Endodermal cell (in vitro differentiated cells): ENCODE measurements at regions not wholly inside any gene's neighbourhood (a gene's known extent, or its start where the extent isn't known, plus 50 kb on each side); places are given as distances from the start of the nearest gene placed in this dataset.

ENCODE experiments used
- DNase-seq: peaks from one replicate; pipeline ENCODE4 v3.0.0-alpha.2; 2017
- H3K27ac ChIP-seq: 2 replicates; pipeline ENCODE4 v1.5.1; 2013; ENCODE audit warnings: mild to moderate bottlenecking, low read depth, low read length, moderate library complexity
- H3K27me3 ChIP-seq: 2 replicates; pipeline ENCODE4 v1.6.1; 2013; ENCODE audit warnings: mild to moderate bottlenecking, low read length, moderate library complexity; ENCODE audit not compliant: insufficient read depth, control insufficient read depth, poor library complexity, severe bottlenecking
- H3K36me3 ChIP-seq: 2 replicates; pipeline ENCODE4 v1.7.0; 2013; ENCODE audit warnings: mild to moderate bottlenecking, low read length, moderate library complexity; ENCODE audit not compliant: control insufficient read depth, insufficient read depth
- H3K4me1 ChIP-seq: one replicate; pipeline ENCODE4 v1.7.0; 2013; ENCODE audit warnings: low read length; ENCODE audit not compliant: control insufficient read depth, insufficient read depth
- H3K4me3 ChIP-seq: 2 replicates; pipeline ENCODE4 v1.5.1; 2013; ENCODE audit warnings: mild to moderate bottlenecking, low read length, moderate library complexity
- H3K9ac ChIP-seq: 2 replicates; pipeline ENCODE4 v1.6.1; 2013; ENCODE audit warnings: mild to moderate bottlenecking, low read length, moderate library complexity; ENCODE audit not compliant: poor library complexity, severe bottlenecking; ENCODE audit errors: extremely low read depth
- H3K9me3 ChIP-seq: 2 replicates; pipeline ENCODE4 v1.6.1; 2013; ENCODE audit warnings: mild to moderate bottlenecking, low read length, moderate library complexity; ENCODE audit not compliant: control insufficient read depth
- H3K27ac Mint-ChIP-seq: 2 replicates; pipeline ENCODE4 v1.8.0; 2020; ENCODE audit warnings: mixed read lengths
- H3K27me3 Mint-ChIP-seq: 2 replicates; pipeline ENCODE4 v1.8.0; 2021; ENCODE audit warnings: mild to moderate bottlenecking, mixed read lengths; ENCODE audit not compliant: insufficient read depth
- H3K36me3 Mint-ChIP-seq: 2 replicates; pipeline ENCODE4 v1.8.0; 2020; ENCODE audit warnings: low read depth, mixed read lengths
- H3K4me1 Mint-ChIP-seq: 2 replicates; pipeline ENCODE4 v1.8.0; 2020; ENCODE audit warnings: mixed read lengths
- H3K4me3 Mint-ChIP-seq: 2 replicates; pipeline ENCODE4 v1.8.0; 2020; ENCODE audit warnings: mild to moderate bottlenecking, moderate library complexity, mixed read lengths
- H3K9me3 Mint-ChIP-seq: 2 replicates; pipeline ENCODE4 v1.8.0; 2020; ENCODE audit warnings: mild to moderate bottlenecking, mixed read lengths
- CTCF ChIP-seq: fragments of 200-600 bp; sonication (generic); conservative IDR thresholded peaks from 2 replicates; pipeline ENCODE4 v1.5.0; 2021; ENCODE audit warnings: antibody characterized with exemption, mild to moderate bottlenecking
- WGBS, 2 experiments: methylation state at CpG; one replicate each; pipeline versions ENCODE4 v1.1.5 to v1.1.7; 2013; ENCODE audit warnings: missing lambda C conversion rate in 2 of 2, mixed read lengths in 1 of 2; ENCODE audit not compliant: insufficient coverage in 1 of 2, insufficient read length in 1 of 2; 5-methylcytosine and 5-hydroxymethylcytosine counted together

GRCh38 chr2:9110346-9110884 lies 96.2 kb upstream of the ASAP2 start:
- no peak overlapping the region for H3K9ac ChIP-seq
- H3K27ac ChIP-seq: no peak overlapping the region
- 90 to 100% methylated on average over 3 to 6 of the region's 6 CpGs for WGBS, 2 experiments
- no peak overlapping the region for H3K4me3 ChIP-seq
- DNase-seq: peak; percentile 77
- no peaks in the 10 kb centered on the region for H3K27me3 ChIP-seq
- Mint-ChIP-seq H3K4me3 (no peak overlapping the region), H3K9me3 (no peaks in the 10 kb centered on the region), H3K27me3 (no peaks in the 10 kb centered on the region), H3K36me3 (no peaks in the 10 kb centered on the region), H3K27ac (no peak overlapping the region), H3K4me1 (peaks cover 9% of the 10 kb centered on the region)
- no peaks in the 10 kb centered on the region for H3K9me3 ChIP-seq
- no peaks in the 10 kb centered on the region for H3K4me1 ChIP-seq
- no peak for TF ChIP-seq CTCF
- no peaks in the 10 kb centered on the region for H3K36me3 ChIP-seq

- TF ChIP-seq CTCF: no peak
- no peak overlapping the region for H3K4me3 ChIP-seq
- Mint-ChIP-seq H3K36me3 (no peaks in the 10 kb centered on the region), H3K9me3 (no peaks in the 10 kb centered on the region), H3K4me1 (peaks cover 9% of the 10 kb centered on the region), H3K27ac (no peak overlapping the region), H3K4me3 (no peak overlapping the region), H3K27me3 (no peaks in the 10 kb centered on the region)
- 92 to 98% methylated on average over 4 to 11 of the region's 11 CpGs for WGBS, 2 experiments
- no peak for DNase-seq
- H3K9me3 ChIP-seq: no peaks in the 10 kb centered on the region
- H3K4me1 ChIP-seq: no peaks in the 10 kb centered on the region
- no peak overlapping the region for H3K9ac ChIP-seq
- no peaks in the 10 kb centered on the region for H3K27me3 ChIP-seq
- no peak overlapping the region for H3K27ac ChIP-seq
- H3K36me3 ChIP-seq: no peaks in the 10 kb centered on the region
Observed at GRCh38 chr2:9109871-9110270, 96.7 kb upstream of the ASAP2 start.

- Histone ChIP-seq H3K4me1 (no peaks in the 10 kb centered on the region), H3K27me3 (no peaks in the 10 kb centered on the region), H3K9me3 (no peaks in the 10 kb centered on the region), H3K4me3 (no peak overlapping the region), H3K9ac (no peak overlapping the region), H3K36me3 (no peaks in the 10 kb centered on the region), H3K27ac (no peak overlapping the region)
- Mint-ChIP-seq H3K27me3 (peaks cover under 1% of the 10 kb centered on the region), H3K4me3 (no peak overlapping the region), H3K9me3 (no peaks in the 10 kb centered on the region), H3K4me1 (peaks cover 8% of the 10 kb centered on the region), H3K27ac (no peak overlapping the region), H3K36me3 (no peaks in the 10 kb centered on the region)
- no peak for DNase-seq
- WGBS, 2 experiments: 93 to 94% methylated on average over 7 to 11 of the region's 11 CpGs
- no peak for TF ChIP-seq CTCF
Observed at GRCh38 chr2:9108210-9108967, 98.2 kb upstream of the ASAP2 start.
